ENCODE measurements at regions not wholly inside any gene's neighbourhood (a gene's known extent, or its start where the extent isn't known, plus 50 kb on each side); places are given as distances from the start of the nearest gene placed in this dataset.

- Histone ChIP-seq H3K27me3 (no peaks in the 10 kb centered on the region), H3K9me3 (no peaks in the 10 kb centered on the region), H3K4me1 (no peaks in the 10 kb centered on the region), H3K4me3 (no peak overlapping the region), H3K36me3 (no peaks in the 10 kb centered on the region), H3K27ac (no peak overlapping the region)
- intact Hi-C loops (cut with DNase I; ENCODE audit: low total_unique reads): no loop called here
- TF ChIP-seq, protein P1, sequence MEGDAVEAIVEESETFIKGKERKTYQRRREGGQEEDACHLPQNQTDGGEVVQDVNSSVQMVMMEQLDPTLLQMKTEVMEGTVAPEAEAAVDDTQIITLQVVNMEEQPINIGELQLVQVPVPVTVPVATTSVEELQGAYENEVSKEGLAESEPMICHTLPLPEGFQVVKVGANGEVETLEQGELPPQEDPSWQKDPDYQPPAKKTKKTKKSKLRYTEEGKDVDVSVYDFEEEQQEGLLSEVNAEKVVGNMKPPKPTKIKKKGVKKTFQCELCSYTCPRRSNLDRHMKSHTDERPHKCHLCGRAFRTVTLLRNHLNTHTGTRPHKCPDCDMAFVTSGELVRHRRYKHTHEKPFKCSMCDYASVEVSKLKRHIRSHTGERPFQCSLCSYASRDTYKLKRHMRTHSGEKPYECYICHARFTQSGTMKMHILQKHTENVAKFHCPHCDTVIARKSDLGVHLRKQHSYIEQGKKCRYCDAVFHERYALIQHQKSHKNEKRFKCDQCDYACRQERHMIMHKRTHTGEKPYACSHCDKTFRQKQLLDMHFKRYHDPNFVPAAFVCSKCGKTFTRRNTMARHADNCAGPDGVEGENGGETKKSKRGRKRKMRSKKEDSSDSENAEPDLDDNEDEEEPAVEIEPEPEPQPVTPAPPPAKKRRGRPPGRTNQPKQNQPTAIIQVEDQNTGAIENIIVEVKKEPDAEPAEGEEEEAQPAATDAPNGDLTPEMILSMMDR (IDR thresholded peaks at IDR 0.05): no peak
- DNase-seq: no peak
These were observed 67.1 kb upstream of the CLINT1 start for GRCh38 chr5:157925786-157926671.

DNA sequence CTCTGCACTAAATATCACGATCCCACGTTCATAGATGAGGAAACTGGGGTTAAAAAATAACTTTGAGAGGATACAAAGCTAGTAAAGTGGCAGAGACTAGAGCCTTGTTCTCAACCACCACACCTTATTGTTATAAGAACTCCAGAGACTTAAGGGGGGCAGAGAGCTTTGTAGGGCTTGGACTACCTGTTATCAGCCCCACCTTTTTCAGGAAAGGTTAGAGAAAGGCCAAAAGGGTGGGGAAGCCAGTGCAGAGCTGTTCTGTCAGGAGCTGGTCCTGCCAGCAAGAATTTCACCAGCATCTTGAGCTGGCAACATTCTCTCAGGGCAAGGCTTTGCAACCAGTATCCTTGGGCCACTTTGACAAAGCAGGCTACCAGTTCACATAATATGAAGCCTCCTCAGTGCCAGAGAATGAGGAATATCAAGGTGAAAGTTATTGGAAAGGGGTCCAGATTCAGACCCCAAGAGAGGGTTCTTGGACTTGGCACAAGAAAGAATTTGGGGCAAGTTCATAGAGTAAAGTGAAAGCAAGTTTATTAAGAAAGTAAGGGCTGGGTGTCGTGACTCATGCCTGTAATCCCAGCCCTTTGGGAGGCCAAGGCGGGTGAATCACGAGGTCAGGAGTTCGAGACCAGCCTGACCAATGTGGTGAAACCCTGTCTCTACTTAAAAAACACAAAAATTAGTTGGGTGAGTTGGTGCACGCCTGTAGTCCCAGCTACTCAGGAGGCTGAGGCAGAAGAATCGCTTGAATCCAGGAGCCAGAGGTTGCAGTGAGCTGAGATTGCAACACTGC, 66.2 kb upstream of the CLINT1 start:
- intact Hi-C loops (cut with DNase I; ENCODE audit: low total_unique reads): no loop called here
- H3K36me3 ChIP-seq: no peaks in the 10 kb centered on the region
- H3K27ac ChIP-seq: no peak overlapping the region
- no peaks in the 10 kb centered on the region for H3K4me1 ChIP-seq
- DNase-seq: no peak
- H3K9me3 ChIP-seq: no peaks in the 10 kb centered on the region
- TF ChIP-seq, protein P1 (IDR thresholded peaks at IDR 0.05): no peak
- H3K27me3 ChIP-seq: no peaks in the 10 kb centered on the region
- no peak overlapping the region for H3K4me3 ChIP-seq

- DNase-seq: no peak
- Histone ChIP-seq H3K27ac (no peak overlapping the region), H3K9me3 (no peaks in the 10 kb centered on the region), H3K27me3 (no peaks in the 10 kb centered on the region), H3K4me1 (no peaks in the 10 kb centered on the region), H3K4me3 (no peak overlapping the region), H3K36me3 (no peaks in the 10 kb centered on the region)
- intact Hi-C loops (cut with DNase I; ENCODE audit: low total_unique reads): no loop called here
- TF ChIP-seq, protein P1 (IDR thresholded peaks at IDR 0.05): no peak
These were observed 65.5 kb upstream of the CLINT1 start for GRCh38 chr5:157924490-157924889.

DNA sequence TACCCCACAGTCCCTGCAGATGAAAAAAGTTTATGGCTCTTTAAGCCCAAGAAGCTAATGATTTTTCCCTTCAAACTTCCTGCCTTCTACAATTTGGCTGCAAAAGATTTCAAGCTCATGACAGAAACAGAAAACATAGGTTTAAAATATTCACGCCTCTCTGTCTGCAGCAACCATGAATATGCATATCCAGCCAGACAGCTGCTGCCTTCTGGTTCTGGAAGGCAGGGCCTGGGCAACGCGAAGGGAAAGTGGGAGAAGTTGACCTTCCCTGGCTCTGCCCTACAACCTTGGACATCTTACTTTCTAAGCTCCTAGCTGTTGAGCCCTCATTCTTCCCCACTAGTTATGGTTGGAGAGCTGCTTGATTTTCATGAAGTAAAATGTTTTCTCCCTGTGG, 64.8 kb upstream of the CLINT1 start:
- H3K4me1 ChIP-seq: peaks cover 0 to 2% (median 0%) of the 10 kb centered on the region in 4 donors

DNA sequence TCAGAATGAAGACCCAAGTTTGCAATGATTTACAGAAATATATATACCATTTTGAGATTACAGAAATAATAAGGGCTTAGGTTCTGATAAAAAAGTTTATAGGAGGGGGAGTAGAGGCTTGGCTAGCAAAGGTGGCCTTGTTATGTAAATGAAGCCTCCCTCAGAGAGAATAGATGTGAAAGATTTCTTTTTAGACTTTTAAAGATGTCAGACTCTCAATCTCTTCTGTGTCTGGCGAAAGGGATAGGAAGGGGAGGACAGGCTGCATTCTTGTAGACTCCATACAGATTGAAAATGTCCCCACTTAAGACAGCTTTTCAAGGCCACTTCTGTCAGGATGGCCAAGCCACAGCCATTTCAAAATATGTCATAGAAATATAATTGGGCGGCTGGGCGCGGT, 63.1 kb upstream of the CLINT1 start:
- Histone ChIP-seq H3K4me3 (no peak overlapping the region), H3K36me3 (no peaks in the 10 kb centered on the region), H3K27me3 (no peaks in the 10 kb centered on the region), H3K4me1 (peaks cover 0 to 16% (median 4%) of the 10 kb centered on the region in 4 donors), H3K27ac (no peak overlapping the region), H3K9me3 (no peaks in the 10 kb centered on the region)
- no peak for DNase-seq
- TF ChIP-seq, protein P1 (IDR thresholded peaks at IDR 0.05): no peak
- intact Hi-C loops (cut with DNase I; ENCODE audit: low total_unique reads): no loop called here

More for the DNA sequence above, 64.8 kb upstream of the CLINT1 start:
- DNase-seq: no peak
- TF ChIP-seq, protein P1 (IDR thresholded peaks at IDR 0.05): no peak
- no peaks in the 10 kb centered on the region for H3K27me3 ChIP-seq
- H3K9me3 ChIP-seq: no peaks in the 10 kb centered on the region
- H3K4me3 ChIP-seq: no peak overlapping the region
- H3K36me3 ChIP-seq: no peaks in the 10 kb centered on the region
- H3K27ac ChIP-seq: no peak overlapping the region
- intact Hi-C loops (cut with DNase I; ENCODE audit: low total_unique reads): no loop called here

All from tibial artery (tissue), 4 donors.